Smooth muscle cell (in vitro differentiated cells): ENCODE measurements at regions not wholly inside any gene's neighbourhood (a gene's known extent, or its start where the extent isn't known, plus 50 kb on each side); places are given as distances from the start of the nearest gene placed in this dataset.

Experiments used
- DNase-seq: peaks from one replicate; lab custom pipeline; 2025; ENCODE audit not compliant: unreplicated experiment; lab: John Stamatoyannopoulos, UW
- H2AFZ ChIP-seq: fragments of 200-600 bp; sonication (generic); 2 replicates; pipeline ENCODE4 v1.6.0; 2016; ENCODE audit warnings: antibody characterized with exemption, low read depth, mild to moderate bottlenecking
- H3F3A ChIP-seq: fragments of 200-600 bp; sonication (generic); 2 replicates; pipeline ENCODE4 v1.6.0; 2017; ENCODE audit warnings: antibody characterized with exemption, low read depth
- H3K27ac ChIP-seq: fragments of 200-600 bp; sonication (generic); 2 replicates; pipeline ENCODE4 v1.5.1; 2016; ENCODE audit warnings: low read depth, mild to moderate bottlenecking
- H3K27me3 ChIP-seq: fragments of 200-600 bp; sonication (generic); 2 replicates; pipeline ENCODE4 v1.6.1; 2016; ENCODE audit warnings: low read depth, mild to moderate bottlenecking
- H3K36me3 ChIP-seq: fragments of 200-600 bp; sonication (generic); 2 replicates; pipeline ENCODE4 v1.5.1; 2016; ENCODE audit warnings: low read depth
- H3K4me1 ChIP-seq: fragments of 200-600 bp; sonication (generic); 2 replicates; pipeline ENCODE4 v1.5.1; 2016; ENCODE audit warnings: low read depth
- H3K4me2 ChIP-seq: fragments of 200-600 bp; sonication (generic); 2 replicates; pipeline ENCODE4 v1.6.0; 2016; ENCODE audit warnings: mild to moderate bottlenecking
- H3K4me3 ChIP-seq: fragments of 200-600 bp; sonication (generic); 2 replicates; pipeline ENCODE4 v1.5.1; 2016; ENCODE audit warnings: mild to moderate bottlenecking
- H3K79me2 ChIP-seq: fragments of 200-600 bp; sonication (generic); 2 replicates; pipeline ENCODE4 v1.6.0; 2016; ENCODE audit warnings: low read depth, mild to moderate bottlenecking
- H3K9ac ChIP-seq: fragments of 200-600 bp; sonication (generic); 2 replicates; pipeline ENCODE4 v1.6.0; 2016; ENCODE audit warnings: low read depth
- H3K9me3 ChIP-seq: fragments of 200-600 bp; sonication (generic); replicated peaks from 2 replicates; pipeline ENCODE4 v1.5.1; 2016; ENCODE audit warnings: low read depth
- H4K20me1 ChIP-seq: fragments of 200-600 bp; sonication (generic); 2 replicates; pipeline ENCODE4 v1.6.0; 2016; ENCODE audit warnings: low read depth
- CTCF ChIP-seq: fragments of 200-600 bp; sonication (generic); IDR thresholded peaks from 2 replicates; pipeline ENCODE4 v1.5.1; 2017; ENCODE audit warnings: borderline replicate concordance, mild to moderate bottlenecking, antibody characterized with exemption; ENCODE audit not compliant: insufficient read depth, poor library complexity, severe bottlenecking
- WGBS: methylation state at CpG from one replicate; pipeline ENCODE4 v1.1.7; 2016; ENCODE audit warnings: low lambda C conversion rate; 5-methylcytosine and 5-hydroxymethylcytosine counted together

GRCh38 chr18:46415532-46416252 lies 241.3 kb downstream of the LOXHD1 start:
- H2AFZ ChIP-seq = no peak overlapping the region
- peaks cover 26% of the 10 kb centered on the region for H3K4me1 ChIP-seq
- H3K36me3 ChIP-seq = no peaks in the 10 kb centered on the region
- no peaks in the 10 kb centered on the region for H3F3A ChIP-seq
- no peak overlapping the region for H3K9ac ChIP-seq
- no peak overlapping the region for H3K4me2 ChIP-seq
- no peaks in the 10 kb centered on the region for H3K9me3 ChIP-seq
- no peak for TF ChIP-seq CTCF
- peaks cover 14% of the 10 kb centered on the region for H4K20me1 ChIP-seq
- H3K27ac ChIP-seq = no peak overlapping the region
- no peaks in the 10 kb centered on the region for H3K27me3 ChIP-seq
- no peak overlapping the region for H3K4me3 ChIP-seq
- no peak for DNase-seq
- no peaks in the 10 kb centered on the region for H3K79me2 ChIP-seq
- 75% methylated on average over 4 of the region's 4 CpGs for WGBS

GRCh38 chr18:46416706-46417638 lies 240.0 kb downstream of the LOXHD1 start:
- Histone ChIP-seq H3K4me1 (peaks cover 22% of the 10 kb centered on the region), H3K27ac (no peak overlapping the region), H3K4me2 (no peak overlapping the region), H2AFZ (no peak overlapping the region), H3K27me3 (no peaks in the 10 kb centered on the region), H3K9me3 (no peaks in the 10 kb centered on the region), H3K4me3 (no peak overlapping the region), H3K36me3 (no peaks in the 10 kb centered on the region), H3K9ac (no peak overlapping the region), H4K20me1 (peaks cover 7% of the 10 kb centered on the region), H3K79me2 (no peaks in the 10 kb centered on the region), H3F3A (no peaks in the 10 kb centered on the region)
- DNase-seq = no peak
- no peak for TF ChIP-seq CTCF
- 96% methylated on average over 4 of the region's 4 CpGs for WGBS

DNA sequence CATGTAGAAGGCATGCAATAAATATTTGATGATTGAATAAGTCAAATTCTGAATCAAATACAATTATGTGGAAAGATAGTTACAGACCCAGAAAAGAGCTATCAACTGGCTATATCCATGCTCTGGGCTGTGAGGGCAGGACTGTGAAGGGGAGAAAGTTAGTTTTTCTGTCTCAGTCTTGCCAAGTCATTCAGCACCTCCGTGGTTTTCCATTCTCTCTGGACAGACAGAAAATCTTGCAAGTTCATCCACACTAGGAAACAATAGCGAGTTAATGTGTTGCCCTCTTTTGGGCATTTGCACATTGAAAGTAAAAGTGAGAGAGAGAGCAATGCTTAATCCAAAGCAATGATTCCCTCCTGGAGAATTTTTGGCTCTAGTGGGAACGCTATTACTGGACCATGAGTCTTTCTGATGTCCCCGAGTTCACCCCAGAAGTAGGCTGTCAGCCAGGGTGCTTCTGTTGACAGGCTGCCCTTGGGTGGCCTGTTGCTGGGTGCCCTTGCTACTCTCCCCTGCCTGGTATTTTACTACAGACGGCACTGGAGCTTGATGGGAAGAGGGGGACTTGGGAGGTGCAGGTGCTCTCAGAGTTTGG lies 238.3 kb downstream of the LOXHD1 start:
- H3K4me2 ChIP-seq = no peak overlapping the region
- no peaks in the 10 kb centered on the region for H3K27me3 ChIP-seq
- no peak overlapping the region for H3K9ac ChIP-seq
- no peaks in the 10 kb centered on the region for H3F3A ChIP-seq
- H3K4me3 ChIP-seq = no peak overlapping the region
- H4K20me1 ChIP-seq = no peaks in the 10 kb centered on the region
- no peaks in the 10 kb centered on the region for H3K9me3 ChIP-seq
- no peaks in the 10 kb centered on the region for H3K36me3 ChIP-seq
- peaks cover 14% of the 10 kb centered on the region for H3K4me1 ChIP-seq
- no peak for DNase-seq
- no peak overlapping the region for H3K27ac ChIP-seq
- 85% methylated on average over 5 of the region's 5 CpGs for WGBS
- H2AFZ ChIP-seq = no peak overlapping the region
- TF ChIP-seq CTCF = no peak
- H3K79me2 ChIP-seq = no peaks in the 10 kb centered on the region
